Heart right ventricle (tissue), 16 donors: ENCODE measurements at regions not wholly inside any gene's neighbourhood (a gene's known extent, or its start where the extent isn't known, plus 50 kb on each side); places are given as distances from the start of the nearest gene placed in this dataset.

Experiments
- ATAC-seq, 8 donors: fragments of 200-7000 bp; cut with Tn5 transposase; one replicate each; pipeline ENCODE4 v1.9.1; 2020; ENCODE audit warnings: mild to moderate bottlenecking in 8 of 8, moderate library complexity in 8 of 8, moderate number of reproducible peaks in 1 of 8
- DNase-seq, 2 donors: peaks; one replicate each; pipeline ENCODE4 v3.0.0-alpha.2; 2020
- H3K27ac ChIP-seq, 10 donors: fragments of 200-600 bp; sonication (generic) in 2 of 10; one replicate each; pipeline versions ENCODE4 v1.5.0 to v1.8.0; 2020 to 2022; ENCODE audit warnings: mild to moderate bottlenecking in 3 of 10
- H3K27me3 ChIP-seq, 7 donors: fragments of 200-600 bp; one replicate each; pipeline ENCODE4 v1.8.0; 2021 to 2022; ENCODE audit warnings: mild to moderate bottlenecking in 2 of 7
- H3K36me3 ChIP-seq, 9 donors: fragments of 200-600 bp; sonication (generic) in 1 of 9; one replicate each; pipeline versions ENCODE4 v1.5.0 to v1.8.0; 2020 to 2022; ENCODE audit warnings: mild to moderate bottlenecking in 2 of 9
- H3K4me1 ChIP-seq, 9 donors: fragments of 200-600 bp; sonication (generic) in 1 of 9; one replicate each; pipeline versions ENCODE4 v1.5.0 to v1.8.0; 2020 to 2022; ENCODE audit warnings: mild to moderate bottlenecking in 4 of 9
- H3K4me3 ChIP-seq, 10 donors: fragments of 200-600 bp; sonication (generic) in 2 of 10; one replicate each; pipeline versions ENCODE4 v1.5.0 to v1.8.0; 2020 to 2022; ENCODE audit warnings: mild to moderate bottlenecking in 7 of 10, moderate library complexity in 2 of 10
- H3K9me3 ChIP-seq, 11 donors: fragments of 200-600 bp in 10 of 11; sonication (generic) in 2 of 11; one replicate each; pipeline versions ENCODE4 v1.5.0 to v1.8.0; 2013 to 2022; ENCODE audit warnings: mild to moderate bottlenecking in 2 of 11, control low read depth in 1 of 11, moderate library complexity in 1 of 11
- WGBS, 2 donors: extraction: QIAGEN DNeasy Blood & Tissue Kit; methylation state at CpG; one replicate each; pipeline ENCODE4 v1.1.7; 2013; ENCODE audit warnings: inconsistent platforms in 1 of 2; 5-methylcytosine and 5-hydroxymethylcytosine counted together
- intact Hi-C, 10 donors: fragments of 100-400 bp; cut with DNase I; formaldehyde crosslinking; loops; one replicate each; pipeline versions ENCODE4 v1.11.1 to v1.14.2; 2022
- TF ChIP-seq, protein P1 (sequence below), 9 donors: fragments of 200-600 bp; sonication (generic) in 2 of 9; IDR thresholded peaks; one replicate each; pipeline versions ENCODE4 v1.5.0 to v1.8.0; 2021 to 2022; ENCODE audit warnings: antibody characterized with exemption in 9 of 9, mild to moderate bottlenecking in 5 of 9, moderate library complexity in 1 of 9
- donor health status: Arrhythmogenic right ventricular cardiomyopathy.
- donor health status: ischemic (EF 13 %, LVEDD 7.1; RV severe dilation, severe dysfunction).
- donor health status: healthy with polysubstance abuse.
- donor health status: DM: no; HTN: yes; CAD: no.
- donor health status: DM: no; HTN: no; CAD: no.
- donor health status: ischemic (EF 25% LVEDD 6.9; RV normal size, moderate dysfunction).
- donor health status: ischemic (EF 25% LVEDD 5.7; RV mildly dilated, moderate dysfunction).
- donor health status: healthy.
- donor health status: DM: yes; HTN: yes; CAD: no.
- donor health status: Ischemic cardiomyopathy.
- donor health status: ischemic (EF 35%, LVEDD 5.7; RV mildly dilated, moderate dysfunction).
- donor health status: nonischemic (EF 11% LVEDD 7.7; RV severe dilation, severe dysfunction).
- donor health status: DM: yes; HTN: yes; CAD: no.
- donor health status: PGD.
- donor health status: ischemic (EF 29% LVEDD 5.4; RV normal size, mild dysfunction).
- donor health status: nonischemic (EF 23%, LVEDD 6.1; RV moderate dilation, normal function).

DNA sequence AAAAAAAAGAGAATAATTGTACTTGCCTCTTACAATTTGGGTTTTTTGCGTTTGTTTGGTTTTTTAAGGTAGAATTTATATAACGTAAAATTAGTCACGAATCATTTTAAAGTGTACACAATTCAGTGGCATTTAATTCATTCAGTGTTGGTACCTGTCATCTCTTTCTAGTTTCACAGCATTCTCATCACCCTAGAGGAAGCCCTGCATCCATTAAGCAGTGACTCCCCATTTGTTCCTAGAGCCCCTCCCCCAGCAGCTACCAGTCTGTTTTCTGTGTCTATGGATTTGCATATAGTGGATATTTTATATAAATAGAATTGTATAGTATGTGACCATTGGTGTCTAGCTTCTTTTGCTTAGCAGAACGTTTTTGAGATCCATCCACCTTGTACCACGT lies 233.2 kb upstream of the FMN2 start:
- Histone ChIP-seq H3K27ac (no peak overlapping the region), H3K36me3 (no peaks in the 10 kb centered on the region), H3K9me3 (peaks cover 0 to 10% (median 0%) of the 10 kb centered on the region in 11 donors), H3K27me3 (no peaks in the 10 kb centered on the region), H3K4me1 (peaks cover 0 to 13% (median 0%) of the 10 kb centered on the region in 9 donors), H3K4me3 (no peak overlapping the region)
- DNase-seq (no peak), ATAC-seq (no peak)
- intact Hi-C loops, result no loop called here
- 88 to 92% methylated on average over 5 of the region's 5 CpGs for WGBS, 2 donors
- TF ChIP-seq, protein P1, sequence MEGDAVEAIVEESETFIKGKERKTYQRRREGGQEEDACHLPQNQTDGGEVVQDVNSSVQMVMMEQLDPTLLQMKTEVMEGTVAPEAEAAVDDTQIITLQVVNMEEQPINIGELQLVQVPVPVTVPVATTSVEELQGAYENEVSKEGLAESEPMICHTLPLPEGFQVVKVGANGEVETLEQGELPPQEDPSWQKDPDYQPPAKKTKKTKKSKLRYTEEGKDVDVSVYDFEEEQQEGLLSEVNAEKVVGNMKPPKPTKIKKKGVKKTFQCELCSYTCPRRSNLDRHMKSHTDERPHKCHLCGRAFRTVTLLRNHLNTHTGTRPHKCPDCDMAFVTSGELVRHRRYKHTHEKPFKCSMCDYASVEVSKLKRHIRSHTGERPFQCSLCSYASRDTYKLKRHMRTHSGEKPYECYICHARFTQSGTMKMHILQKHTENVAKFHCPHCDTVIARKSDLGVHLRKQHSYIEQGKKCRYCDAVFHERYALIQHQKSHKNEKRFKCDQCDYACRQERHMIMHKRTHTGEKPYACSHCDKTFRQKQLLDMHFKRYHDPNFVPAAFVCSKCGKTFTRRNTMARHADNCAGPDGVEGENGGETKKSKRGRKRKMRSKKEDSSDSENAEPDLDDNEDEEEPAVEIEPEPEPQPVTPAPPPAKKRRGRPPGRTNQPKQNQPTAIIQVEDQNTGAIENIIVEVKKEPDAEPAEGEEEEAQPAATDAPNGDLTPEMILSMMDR (IDR thresholded peaks at IDR 0.05), result no peak

- H3K4me1 ChIP-seq, result peaks cover 0 to 13% (median 0%) of the 10 kb centered on the region in 9 donors
- TF ChIP-seq, protein P1 (IDR thresholded peaks at IDR 0.05), result no peak
- H3K27ac ChIP-seq, result no peak overlapping the region
- H3K9me3 ChIP-seq, result no peaks in the 10 kb centered on the region
- DNase-seq (no peak), ATAC-seq (no peak)
- H3K4me3 ChIP-seq, result no peak overlapping the region
- WGBS, 2 donors, result 37% methylated on average over 1 of the region's 1 CpG
- H3K27me3 ChIP-seq, result no peaks in the 10 kb centered on the region
- intact Hi-C loops, result no loop called here
- no peaks in the 10 kb centered on the region for H3K36me3 ChIP-seq
Measured at GRCh38 chr1:239861985-239862384, 229.7 kb upstream of the FMN2 start.

- TF ChIP-seq, protein P1 (IDR thresholded peaks at IDR 0.05), result no peak
- WGBS, 2 donors, result 75 to 81% methylated on average over 13 of the region's 13 CpGs
- DNase-seq (no peak), ATAC-seq (no peak)
- Histone ChIP-seq H3K4me1 (no peaks in the 10 kb centered on the region), H3K27me3 (no peaks in the 10 kb centered on the region), H3K4me3 (no peak overlapping the region), H3K27ac (no peak overlapping the region), H3K9me3 (no peaks in the 10 kb centered on the region), H3K36me3 (no peaks in the 10 kb centered on the region)
- intact Hi-C loops, result no loop called here
Measured at GRCh38 chr1:239868058-239868832, 223.4 kb upstream of the FMN2 start.

GRCh38 chr1:239870194-239870593 lies 221.5 kb upstream of the FMN2 start:
- H3K27ac ChIP-seq, result no peak overlapping the region
- TF ChIP-seq, protein P1 (IDR thresholded peaks at IDR 0.05), result no peak
- H3K27me3 ChIP-seq, result no peaks in the 10 kb centered on the region
- intact Hi-C loops, result no loop called here
- H3K9me3 ChIP-seq, result no peaks in the 10 kb centered on the region
- no peak for DNase-seq
- no peak overlapping the region for H3K4me3 ChIP-seq
- whole genome bisulfite sequencing, 2 donors, result 56 to 66% methylated on average over 6 of the region's 6 CpGs
- no peaks in the 10 kb centered on the region for H3K4me1 ChIP-seq
- H3K36me3 ChIP-seq, result no peaks in the 10 kb centered on the region
- no peak for ATAC-seq
